CD14-positive monocyte (primary cell): ENCODE measurements at regions not wholly inside any gene's neighbourhood (a gene's known extent, or its start where the extent isn't known, plus 50 kb on each side); places are given as distances from the start of the nearest gene placed in this dataset.

Experiments used
- DNase-seq, 3 donors: peaks; one replicate each; pipeline ENCODE4 v3.0.0-alpha.2; 2011 to 2022
- H2AFZ ChIP-seq: 2 replicates; pipeline ENCODE4 v1.6.0; 2012; ENCODE audit warnings: mild to moderate bottlenecking, low read depth, low read length, inconsistent platforms; ENCODE audit not compliant: insufficient read depth, poor library complexity, severe bottlenecking
- H3K27ac ChIP-seq, 2 donors: 1 replicate in 1 of 2; 2 replicates in 1 of 2; pipeline ENCODE4 v1.5.1; 2012 to 2013; ENCODE audit warnings: low read length in 2 of 2, control low read depth in 1 of 2, inconsistent platforms in 1 of 2, low read depth in 1 of 2, mild to moderate bottlenecking in 1 of 2
- H3K27me3 ChIP-seq, 2 donors: one replicate each; pipeline versions ENCODE4 v1.6.0 to v1.6.1; 2011 to 2013; ENCODE audit warnings: low read length in 2 of 2; ENCODE audit not compliant: control insufficient read depth in 2 of 2, insufficient read depth in 2 of 2
- H3K36me3 ChIP-seq, 2 donors: replicated peaks in 1 of 2; 1 replicate in 1 of 2; 2 replicates in 1 of 2; pipeline versions ENCODE4 v1.5.1 to v1.6.1; 2012 to 2013; ENCODE audit warnings: low read length in 2 of 2, control low read depth in 1 of 2, inconsistent platforms in 1 of 2, mild to moderate bottlenecking in 1 of 2; ENCODE audit not compliant: insufficient read depth in 2 of 2, control insufficient read depth in 1 of 2
- H3K4me1 ChIP-seq, 2 donors: 1 replicate in 1 of 2; 2 replicates in 1 of 2; pipeline versions ENCODE4 v1.5.1 to v1.6.1; 2012 to 2013; ENCODE audit warnings: low read length in 2 of 2, control low read depth in 1 of 2, inconsistent platforms in 1 of 2, mild to moderate bottlenecking in 1 of 2, moderate library complexity in 1 of 2; ENCODE audit not compliant: insufficient read depth in 2 of 2, control insufficient read depth in 1 of 2
- H3K4me2 ChIP-seq: replicated peaks from 2 replicates; pipeline ENCODE3; 2012; ENCODE audit warnings: low read length, moderate library complexity, mild to moderate bottlenecking; ENCODE audit not compliant: poor library complexity, severe bottlenecking; ENCODE audit errors: extremely low read depth
- H3K4me3 ChIP-seq, 3 experiments: fragments of 200-600 bp in 1 of 3; sonication (generic) in 1 of 3; replicated peaks in 1 of 3; 1 replicate in 2 of 3; 2 replicates in 1 of 3; pipeline ENCODE4 v1.5.1; 2011 to 2013; ENCODE audit warnings: low read length in 3 of 3, mild to moderate bottlenecking in 3 of 3, control low read depth in 2 of 3, low read depth in 2 of 3, inconsistent platforms in 1 of 3, moderate library complexity in 1 of 3
- H3K79me2 ChIP-seq: 2 replicates; pipeline ENCODE4 v1.6.0; 2012; ENCODE audit warnings: mild to moderate bottlenecking, control low read depth, inconsistent platforms, low read length, moderate library complexity; ENCODE audit not compliant: insufficient read depth
- H3K9ac ChIP-seq: 2 replicates; pipeline ENCODE4 v1.6.0; 2017; ENCODE audit warnings: low read length, mild to moderate bottlenecking; ENCODE audit not compliant: insufficient read depth, poor library complexity, severe bottlenecking
- H3K9me3 ChIP-seq, 2 donors: replicated peaks in 1 of 2; 1 replicate in 1 of 2; 2 replicates in 1 of 2; pipeline versions ENCODE4 v1.5.1 to v1.6.1; 2012 to 2013; ENCODE audit warnings: low read length in 2 of 2, control low read depth in 1 of 2; ENCODE audit not compliant: control insufficient read depth in 1 of 2, insufficient read depth in 1 of 2
- H4K20me1 ChIP-seq: 2 replicates; pipeline ENCODE4 v1.6.0; 2012; ENCODE audit warnings: mild to moderate bottlenecking, low read length, control low read depth, moderate library complexity; ENCODE audit not compliant: insufficient read depth
- H3K27ac Mint-ChIP-seq, 7 donors: one replicate each; pipeline ENCODE4 v1.8.0; 2020; ENCODE audit warnings: mild to moderate bottlenecking in 7 of 7, mixed read lengths in 7 of 7, moderate library complexity in 6 of 7, inconsistent platforms in 2 of 7
- H3K27me3 Mint-ChIP-seq, 3 donors: one replicate each; pipeline ENCODE4 v1.8.0; 2021 to 2022; ENCODE audit warnings: low read depth in 3 of 3, mild to moderate bottlenecking in 3 of 3, mixed read lengths in 3 of 3, moderate library complexity in 3 of 3, inconsistent platforms in 1 of 3
- H3K36me3 Mint-ChIP-seq, 2 donors: one replicate each; pipeline ENCODE4 v1.8.0; 2020; ENCODE audit warnings: mixed read lengths in 2 of 2, inconsistent platforms in 1 of 2, mild to moderate bottlenecking in 1 of 2
- H3K4me1 Mint-ChIP-seq: one replicate; pipeline ENCODE4 v1.8.0; 2020; ENCODE audit warnings: mild to moderate bottlenecking, mixed read lengths
- H3K4me3 Mint-ChIP-seq, 2 donors: one replicate each; pipeline ENCODE4 v1.8.0; 2020; ENCODE audit warnings: mild to moderate bottlenecking in 2 of 2, mixed read lengths in 2 of 2, moderate library complexity in 1 of 2
- H3K9me3 Mint-ChIP-seq, 7 donors: one replicate each; pipeline ENCODE4 v1.8.0; 2020 to 2022; ENCODE audit warnings: mixed read lengths in 7 of 7, mild to moderate bottlenecking in 6 of 7, moderate library complexity in 6 of 7, inconsistent platforms in 2 of 7
- CTCF ChIP-seq: fragments of 200-600 bp; IDR thresholded peaks from one replicate; pipeline ENCODE4 v1.8.0; 2022; ENCODE audit warnings: antibody characterized with exemption, mild to moderate bottlenecking
- WGBS: methylation state at CpG from one replicate; pipeline ENCODE4 v1.1.5; 2013; ENCODE audit warnings: missing lambda C conversion rate; ENCODE audit not compliant: insufficient coverage; 5-methylcytosine and 5-hydroxymethylcytosine counted together
- intact Hi-C, 2 donors: fragments of 100-400 bp; cut with micrococcal nuclease; formaldehyde crosslinking; loops; one replicate each; pipeline versions ENCODE4 v1.15.0 to v1.15.1; 2023

- H3K27ac ChIP-seq = no peak overlapping the region
- H3K4me3 ChIP-seq = no peak overlapping the region
- H3K9me3 ChIP-seq = no peaks in the 10 kb centered on the region
- H4K20me1 ChIP-seq = no peaks in the 10 kb centered on the region
- no peak overlapping the region for H3K27ac Mint-ChIP-seq
- no peaks in the 10 kb centered on the region for H3K27me3 ChIP-seq
- no peaks in the 10 kb centered on the region for H3K4me1 ChIP-seq
- no peaks in the 10 kb centered on the region for H3K79me2 ChIP-seq
- no peaks in the 10 kb centered on the region for H3K9me3 Mint-ChIP-seq
- intact Hi-C loops = no loop called here
- H3K9ac ChIP-seq = no peak overlapping the region
- no peaks in the 10 kb centered on the region for H3K36me3 Mint-ChIP-seq
- no peak overlapping the region for H2AFZ ChIP-seq
- no peak for TF ChIP-seq CTCF
- H3K4me2 ChIP-seq = no peak overlapping the region
- WGBS = no CpG with 5 or more reads among the region's 1 CpG
- no peak overlapping the region for H3K4me3 Mint-ChIP-seq
- H3K36me3 ChIP-seq = no peaks in the 10 kb centered on the region
- DNase-seq = no peak
- peaks cover 0 to 3% (median 0%) of the 10 kb centered on the region in 3 donors for H3K27me3 Mint-ChIP-seq
- no peaks in the 10 kb centered on the region for H3K4me1 Mint-ChIP-seq
These were observed 358.5 kb downstream of the TFEC start for GRCh38 chr7:115672024-115672423.

- Mint-ChIP-seq H3K9me3 (peaks cover 0 to 3% (median 0%) of the 10 kb centered on the region in 7 donors), H3K4me3 (no peak overlapping the region), H3K4me1 (no peaks in the 10 kb centered on the region), H3K27ac (no peak overlapping the region), H3K27me3 (peaks cover 0 to 1% (median 0%) of the 10 kb centered on the region in 3 donors), H3K36me3 (no peaks in the 10 kb centered on the region)
- Histone ChIP-seq H3K9me3 (no peaks in the 10 kb centered on the region), H3K4me2 (no peak overlapping the region), H3K79me2 (no peaks in the 10 kb centered on the region), H2AFZ (no peak overlapping the region), H3K36me3 (no peaks in the 10 kb centered on the region), H4K20me1 (no peaks in the 10 kb centered on the region), H3K27ac (no peak overlapping the region), H3K27me3 (no peaks in the 10 kb centered on the region), H3K4me1 (no peaks in the 10 kb centered on the region), H3K4me3 (no peak overlapping the region), H3K9ac (no peak overlapping the region)
- no peak for TF ChIP-seq CTCF
- intact Hi-C loops = no loop called here
- no peak for DNase-seq
These were observed 367.9 kb downstream of the TFEC start for GRCh38 chr7:115662676-115663075.
